ENCODE measurements at regions not wholly inside any gene's neighbourhood (a gene's known extent, or its start where the extent isn't known, plus 50 kb on each side); places are given as distances from the start of the nearest gene placed in this dataset.
"Not testable (repeated sequence)": the region's sequence is repeated elsewhere in the genome, so short reads cannot be mapped to it uniquely, and the experiment has no call there.

DNA sequence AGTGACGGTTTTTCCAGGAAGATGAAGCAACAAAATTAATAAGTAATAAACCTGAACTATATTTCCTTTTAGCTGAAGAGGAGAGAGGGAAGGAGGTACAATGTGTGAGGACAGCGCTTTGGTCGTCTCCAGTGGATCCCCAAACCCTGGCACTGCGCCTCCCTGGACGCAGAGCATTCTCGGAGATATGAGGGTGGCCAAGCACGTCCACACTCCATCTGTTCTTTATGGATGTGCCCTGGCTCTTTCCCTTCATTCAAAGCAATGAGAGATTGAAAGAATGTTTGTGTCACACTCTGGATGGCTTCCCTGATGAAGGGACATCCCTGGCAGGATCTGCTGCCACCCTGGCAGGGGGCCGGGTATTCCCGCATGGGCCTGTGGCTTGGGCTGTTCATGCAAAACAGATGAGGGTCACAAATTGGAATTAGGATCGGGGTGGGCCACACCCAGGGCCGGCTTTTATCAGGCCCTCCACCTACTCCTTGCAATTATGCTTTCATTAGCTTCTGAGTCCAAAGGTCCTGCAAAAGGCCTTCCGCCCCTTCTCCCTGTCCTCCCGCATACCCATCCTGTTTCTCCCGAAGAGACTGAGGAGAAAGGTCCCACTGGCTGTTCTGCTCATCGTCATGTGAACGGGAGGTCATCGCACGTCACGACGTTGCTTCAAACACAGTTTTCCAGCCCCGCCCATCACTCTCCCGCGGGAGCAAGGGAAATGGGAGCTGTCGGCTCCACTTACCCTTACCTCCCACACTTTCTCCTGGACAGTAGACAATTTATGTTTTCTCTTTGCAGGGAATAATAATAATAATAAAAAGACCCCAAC is 286.1 kb upstream of the IRX4 start:
- DNase-seq (ENCODE audit: low read depth): no peak

GRCh38 chr5:2167671-2168070 is 284.9 kb upstream of the IRX4 start:
- no peak for DNase-seq (ENCODE audit: low read depth)

DNA sequence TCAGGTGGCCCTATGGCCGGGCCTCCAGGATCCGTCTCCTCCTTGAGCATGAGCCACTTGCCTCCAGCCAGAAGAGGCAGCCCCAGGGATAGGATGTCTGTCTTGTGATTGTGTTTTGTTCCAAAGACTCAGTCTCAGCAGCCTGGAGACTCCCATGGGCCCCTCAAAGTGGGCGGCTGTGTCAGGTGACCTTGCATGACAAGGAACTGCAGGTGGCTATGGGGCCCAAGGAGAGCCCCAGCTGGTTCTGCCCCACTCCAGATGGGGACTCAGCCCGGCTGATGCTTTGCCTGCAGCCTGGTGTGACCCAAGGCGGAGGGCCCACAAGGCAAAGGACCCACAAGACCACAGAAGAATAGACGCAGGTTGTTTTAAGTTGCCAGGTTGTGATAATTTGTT is 284.3 kb upstream of the IRX4 start:
- DNase-seq (ENCODE audit: low read depth): no peak

DNA sequence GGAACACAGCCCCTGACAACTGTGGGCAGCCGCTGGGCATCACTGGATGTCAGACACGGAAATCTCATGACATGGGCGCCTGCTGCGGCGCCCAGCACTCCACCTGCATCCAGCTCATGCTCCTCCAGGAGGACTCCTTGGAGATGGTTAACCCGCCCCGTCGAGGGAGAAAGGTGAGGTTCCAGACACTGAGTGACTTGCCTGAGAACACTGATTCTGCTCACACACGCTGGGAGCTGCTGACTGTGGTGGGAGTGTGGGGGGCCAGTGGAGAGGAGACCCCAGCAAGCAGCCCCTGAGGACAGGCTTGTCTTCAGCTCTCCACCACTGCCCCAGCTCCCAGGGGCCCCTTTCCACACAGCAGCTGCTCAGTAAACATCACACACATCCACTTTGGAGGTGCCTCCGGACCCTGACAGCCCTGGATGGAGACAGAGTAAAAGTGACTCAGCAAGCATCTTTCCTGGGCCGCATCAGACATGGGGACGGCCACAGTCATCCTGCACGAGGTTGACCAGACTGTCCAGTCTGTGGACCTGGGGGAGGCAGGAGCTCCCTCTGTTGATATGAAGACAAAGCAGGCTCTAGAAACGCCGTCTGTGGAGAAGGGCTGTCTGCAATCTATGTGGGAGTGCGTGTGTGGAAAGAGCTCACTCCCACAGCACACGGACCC is 283.7 kb upstream of the IRX4 start:
- DNase-seq (ENCODE audit: low read depth): no peak

DNA sequence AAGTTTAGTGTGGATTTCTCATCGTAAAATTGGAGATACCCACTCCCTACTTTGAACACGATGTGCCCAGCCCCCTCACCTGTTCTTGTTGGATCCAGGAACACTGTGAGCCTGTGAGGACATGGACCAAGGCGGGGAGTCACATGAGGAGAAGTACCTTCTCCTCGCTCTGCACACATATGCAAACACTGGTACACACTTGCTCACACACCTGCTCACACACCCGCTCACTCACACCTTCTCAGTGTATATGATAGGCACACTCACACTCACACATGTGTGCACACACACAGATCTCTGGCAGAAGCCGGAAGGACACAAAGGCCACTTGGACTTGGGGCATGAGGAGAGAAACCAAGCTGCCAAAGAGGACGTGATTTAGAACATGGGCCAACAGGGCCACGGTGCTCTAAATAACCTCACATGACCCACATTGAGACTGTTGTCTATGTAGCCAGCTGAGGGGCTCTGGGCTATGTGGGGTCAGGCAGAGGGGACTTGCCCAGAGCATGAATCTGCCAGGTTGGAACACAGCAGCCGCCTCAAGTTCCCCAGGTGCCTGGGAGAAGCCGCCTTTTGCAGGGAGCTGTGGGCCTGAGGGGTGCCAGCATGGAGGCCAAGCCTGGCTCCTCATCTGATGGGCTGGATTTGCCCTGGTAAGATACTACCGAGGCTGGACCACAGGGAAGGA is 283.0 kb upstream of the IRX4 start:
- no peak for DNase-seq (ENCODE audit: low read depth)

DNA sequence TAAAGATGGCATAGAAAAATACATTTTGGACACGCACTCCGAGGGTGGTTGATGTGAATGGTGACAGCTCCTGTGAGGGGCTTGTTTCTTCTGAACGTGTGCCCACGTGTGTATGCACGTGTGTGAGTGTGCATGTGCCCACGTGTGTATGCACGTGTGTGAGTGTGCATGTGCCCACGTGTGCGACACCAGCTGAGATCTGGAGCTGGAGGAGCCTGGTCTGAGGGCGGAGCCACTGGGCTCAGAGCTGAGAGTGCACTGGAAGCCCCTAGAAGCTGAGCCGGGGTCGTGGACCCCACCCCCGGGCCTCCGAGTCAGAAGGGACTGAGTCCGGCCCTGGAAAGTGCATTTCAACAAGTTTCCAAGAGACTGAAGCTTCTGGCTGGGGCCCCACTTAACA is 282.5 kb upstream of the IRX4 start:
- DNase-seq (ENCODE audit: low read depth): no peak

- no peak for DNase-seq (ENCODE audit: low read depth)
Observed at GRCh38 chr5:2164586-2164985, 281.9 kb upstream of the IRX4 start.

DNA sequence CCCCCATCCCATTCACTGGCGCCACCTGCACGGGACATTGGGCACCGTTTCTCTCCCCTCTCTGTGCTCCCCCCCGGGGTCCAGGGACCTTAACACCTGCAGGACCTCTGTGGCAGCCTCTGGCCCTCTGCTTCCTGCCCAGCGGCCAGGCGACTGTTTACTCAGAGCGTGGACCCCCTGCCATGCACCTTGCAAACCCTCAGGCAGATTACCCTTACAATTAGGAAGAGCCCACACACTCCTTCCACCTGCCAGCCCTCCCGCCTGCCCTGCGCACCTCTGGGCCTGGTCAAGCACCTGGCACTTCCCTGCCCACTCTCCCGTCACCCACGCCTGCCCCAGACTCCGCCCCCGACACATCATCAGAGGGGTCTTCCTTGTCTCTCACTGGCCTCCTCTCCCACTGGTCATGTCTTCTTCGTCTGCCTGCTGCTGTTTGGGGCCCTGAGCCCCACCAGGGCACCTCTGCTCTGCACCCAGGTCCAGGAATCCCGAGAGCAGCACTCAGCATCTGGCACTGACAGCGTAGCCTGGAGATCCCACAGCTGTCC is 281.3 kb upstream of the IRX4 start:
- DNase-seq (ENCODE audit: low read depth): no peak

DNA sequence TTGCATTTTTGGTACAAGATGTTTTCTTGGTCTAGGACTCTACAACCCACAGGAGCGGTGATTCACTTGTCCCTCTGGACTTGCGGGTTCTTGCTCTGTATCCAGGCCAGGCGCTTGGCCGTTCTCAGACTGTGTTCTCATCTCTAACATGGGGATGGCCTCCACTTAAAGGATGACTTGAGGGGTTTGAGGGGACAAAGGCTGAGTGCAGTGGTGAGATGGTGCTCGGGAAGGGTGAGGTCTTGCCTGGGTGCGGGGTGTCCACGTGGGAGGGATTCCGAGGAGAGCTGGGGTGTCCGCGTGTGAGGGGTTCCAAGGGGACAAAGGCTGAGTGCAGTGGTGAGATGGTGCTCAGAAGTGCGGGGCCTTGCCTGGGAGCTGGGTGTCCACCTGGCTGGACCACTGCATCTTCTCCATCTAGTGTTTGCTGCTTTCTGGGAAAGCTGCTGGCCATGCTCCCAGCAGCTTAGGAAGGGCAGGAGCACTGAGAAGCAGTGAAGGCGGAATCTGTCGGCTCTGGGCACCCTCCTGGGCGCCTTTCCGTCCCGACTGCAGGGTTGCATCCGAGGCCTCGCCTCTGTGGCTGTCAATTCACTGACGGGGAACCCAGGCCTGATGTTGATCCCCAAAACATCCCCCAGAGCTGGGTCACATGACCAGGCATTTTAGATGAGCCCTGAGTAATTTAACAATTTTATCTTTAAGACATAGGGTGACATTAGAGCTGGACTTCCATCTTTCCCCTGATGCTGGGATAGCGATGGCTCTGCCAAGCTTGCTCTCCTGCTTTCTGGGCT is 280.5 kb upstream of the IRX4 start:
- no peak for DNase-seq (ENCODE audit: low read depth)

- no peak for DNase-seq (ENCODE audit: low read depth)
Observed at GRCh38 chr5:2160811-2161210, 278.1 kb upstream of the IRX4 start.

DNA sequence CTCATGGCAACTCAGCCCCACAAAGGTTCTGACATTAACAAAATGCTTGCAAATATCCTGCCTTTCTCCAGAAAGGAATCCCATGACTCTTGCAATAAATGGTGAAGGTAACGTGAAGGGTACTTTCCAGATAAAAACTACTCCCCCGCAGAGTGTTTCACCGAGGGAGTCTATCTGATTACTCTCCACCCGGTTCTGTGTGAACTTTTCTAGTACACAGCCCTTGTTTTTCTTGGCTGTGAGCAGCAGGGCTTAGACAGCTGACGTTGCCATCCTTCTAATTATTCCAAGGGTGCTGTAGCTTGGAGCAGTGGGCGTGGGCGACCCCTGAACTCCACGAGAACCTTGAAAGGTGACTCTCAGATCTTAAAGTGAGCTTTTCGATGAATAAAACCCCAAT is 276.0 kb upstream of the IRX4 start:
- no peak for DNase-seq (ENCODE audit: low read depth)

- no peak for DNase-seq (ENCODE audit: low read depth)
Observed at GRCh38 chr5:2158109-2158508, 275.4 kb upstream of the IRX4 start.

DNA sequence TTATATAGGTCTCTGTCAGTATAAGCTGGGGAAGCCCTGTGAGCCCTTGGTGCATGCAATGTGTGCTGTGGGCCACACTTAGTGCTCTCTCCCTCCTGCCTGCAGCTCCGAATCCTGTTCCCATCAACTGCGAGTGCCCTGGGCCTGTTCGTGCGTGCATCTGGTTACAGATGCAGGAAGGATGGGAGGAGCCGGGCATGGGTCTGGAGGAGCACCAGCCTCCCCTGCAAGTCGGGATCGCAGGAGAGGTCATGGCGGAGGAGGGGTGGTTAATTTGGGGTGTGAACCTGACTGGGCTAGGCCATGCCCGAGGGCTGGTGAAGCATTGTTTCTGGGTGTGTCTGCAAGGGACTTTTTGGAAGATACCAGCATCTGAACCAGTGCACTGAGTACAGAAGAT is 274.6 kb upstream of the IRX4 start:
- no peak for DNase-seq (ENCODE audit: low read depth)

DNA sequence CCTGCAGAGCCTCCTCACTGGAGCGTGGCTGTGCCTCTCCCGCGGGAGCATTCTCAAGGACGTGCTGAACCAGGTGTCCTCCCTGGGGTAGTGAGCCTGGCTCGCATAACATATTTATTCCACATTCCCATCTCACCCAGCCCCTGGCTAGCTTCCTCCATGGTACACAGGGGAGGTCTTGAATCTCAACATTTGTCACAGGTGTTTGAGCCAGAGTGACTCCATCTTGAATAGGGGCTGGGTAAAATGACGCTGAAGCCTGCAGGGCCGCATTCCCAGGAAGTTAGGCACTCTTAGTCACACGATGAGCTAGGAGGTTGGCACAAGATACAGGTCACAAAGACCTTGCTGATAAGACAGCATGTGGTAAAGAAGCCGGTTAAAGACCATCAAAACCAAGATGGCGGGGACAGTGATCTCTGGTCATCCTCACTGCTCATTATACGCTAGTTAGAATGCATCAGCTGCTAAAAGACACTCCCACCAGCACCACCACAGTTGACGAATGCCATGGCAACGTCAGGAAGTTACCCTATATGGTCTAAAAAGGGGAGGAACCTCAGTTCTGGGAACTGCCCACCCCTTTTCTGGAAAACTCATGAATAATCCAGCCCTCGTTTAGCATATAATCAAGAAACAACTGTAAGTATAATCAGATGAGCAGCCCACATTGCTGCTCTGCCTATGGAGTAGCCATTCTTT is 273.8 kb upstream of the IRX4 start:
- no peak for DNase-seq (ENCODE audit: low read depth)

DNA sequence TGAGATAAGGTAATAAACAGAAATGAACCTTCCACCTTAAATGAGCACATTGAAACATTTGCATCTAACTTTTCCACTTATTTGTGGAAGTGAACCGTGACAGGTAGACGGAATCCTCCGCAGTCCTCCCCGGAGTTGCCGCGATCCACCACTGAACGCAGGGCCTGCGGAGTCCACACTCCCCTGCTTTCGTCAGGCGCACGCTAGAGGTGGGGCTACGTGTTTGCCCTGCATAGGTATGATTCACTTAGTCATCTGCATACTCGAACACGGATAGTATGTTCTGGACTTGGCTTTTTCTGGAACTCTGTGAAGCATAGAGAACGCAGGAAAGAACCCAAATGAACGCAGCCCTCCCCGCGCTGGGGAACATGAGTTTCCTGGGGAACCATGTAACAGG is 272.8 kb upstream of the IRX4 start:
- DNase-seq (ENCODE audit: low read depth): no peak

GRCh38 chr5:2153802-2154201 is 271.1 kb upstream of the IRX4 start:
- no peak for DNase-seq (ENCODE audit: low read depth)

DNA sequence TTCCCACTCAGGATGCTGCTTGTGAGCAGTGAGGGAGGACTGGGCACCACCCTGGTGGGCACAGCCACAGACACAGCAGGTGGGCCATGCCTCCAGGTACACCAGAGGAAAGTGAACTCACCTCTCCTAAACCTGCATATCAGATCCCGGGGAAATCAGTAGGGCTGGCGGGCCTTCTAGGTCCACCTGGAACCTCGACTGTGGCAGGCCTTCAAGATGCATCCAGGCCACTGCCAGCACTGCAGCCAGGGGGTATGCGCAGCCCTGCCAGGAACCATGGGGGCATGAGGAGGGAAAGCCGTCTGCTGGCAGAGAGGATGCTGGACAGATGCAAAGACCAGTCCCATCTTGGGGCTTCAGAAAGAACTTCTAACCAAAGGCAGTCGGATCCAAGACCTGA is 270.6 kb upstream of the IRX4 start:
- DNase-seq (ENCODE audit: low read depth): no peak

DNA sequence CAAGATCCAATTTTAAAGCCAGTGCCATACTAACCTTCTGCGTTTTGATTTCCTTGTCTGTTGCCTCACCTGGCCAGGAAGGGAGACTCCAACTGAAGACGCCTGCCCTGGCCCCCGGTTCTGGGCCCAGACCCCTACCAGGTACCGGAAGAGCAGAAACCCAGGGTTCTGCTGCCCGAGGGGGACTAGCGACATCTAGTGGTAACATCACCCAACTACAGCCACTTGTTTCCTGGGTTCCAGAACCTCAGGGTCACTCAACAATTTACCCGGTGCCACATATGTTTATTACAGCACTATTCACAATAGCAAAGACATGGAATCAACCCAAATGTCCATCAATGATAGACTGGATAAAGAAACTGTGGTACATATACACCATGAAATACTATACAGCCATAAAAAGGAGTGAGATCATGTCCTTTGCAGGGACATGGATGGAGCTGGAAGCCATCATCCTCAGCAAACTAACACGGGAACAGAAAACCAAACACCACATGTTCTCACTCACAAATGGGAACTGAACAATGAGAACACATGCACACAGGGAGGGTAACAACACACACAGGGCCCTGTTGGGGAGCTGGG is 268.7 kb upstream of the IRX4 start:
- not testable (repeated sequence) for DNase-seq (ENCODE audit: low read depth)

DNA sequence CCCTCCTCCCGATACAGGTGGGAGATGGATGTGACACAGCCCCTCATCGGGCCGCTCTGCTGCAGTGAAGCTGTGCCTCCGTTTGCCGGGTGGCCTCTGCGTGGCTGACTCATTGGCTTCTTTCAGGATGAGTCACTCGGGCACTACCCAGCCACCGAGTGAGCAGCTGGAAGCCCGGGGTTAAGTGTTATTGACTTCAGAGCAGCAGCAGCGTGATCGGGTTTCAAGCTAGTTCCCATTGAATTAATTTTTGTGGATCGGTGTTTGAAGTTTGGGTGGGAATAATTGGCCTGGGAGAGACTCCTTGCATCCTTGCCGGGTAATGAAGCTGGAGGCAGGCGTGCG is 266.4 kb upstream of the IRX4 start:
- DNase-seq (ENCODE audit: low read depth): no peak

DNA sequence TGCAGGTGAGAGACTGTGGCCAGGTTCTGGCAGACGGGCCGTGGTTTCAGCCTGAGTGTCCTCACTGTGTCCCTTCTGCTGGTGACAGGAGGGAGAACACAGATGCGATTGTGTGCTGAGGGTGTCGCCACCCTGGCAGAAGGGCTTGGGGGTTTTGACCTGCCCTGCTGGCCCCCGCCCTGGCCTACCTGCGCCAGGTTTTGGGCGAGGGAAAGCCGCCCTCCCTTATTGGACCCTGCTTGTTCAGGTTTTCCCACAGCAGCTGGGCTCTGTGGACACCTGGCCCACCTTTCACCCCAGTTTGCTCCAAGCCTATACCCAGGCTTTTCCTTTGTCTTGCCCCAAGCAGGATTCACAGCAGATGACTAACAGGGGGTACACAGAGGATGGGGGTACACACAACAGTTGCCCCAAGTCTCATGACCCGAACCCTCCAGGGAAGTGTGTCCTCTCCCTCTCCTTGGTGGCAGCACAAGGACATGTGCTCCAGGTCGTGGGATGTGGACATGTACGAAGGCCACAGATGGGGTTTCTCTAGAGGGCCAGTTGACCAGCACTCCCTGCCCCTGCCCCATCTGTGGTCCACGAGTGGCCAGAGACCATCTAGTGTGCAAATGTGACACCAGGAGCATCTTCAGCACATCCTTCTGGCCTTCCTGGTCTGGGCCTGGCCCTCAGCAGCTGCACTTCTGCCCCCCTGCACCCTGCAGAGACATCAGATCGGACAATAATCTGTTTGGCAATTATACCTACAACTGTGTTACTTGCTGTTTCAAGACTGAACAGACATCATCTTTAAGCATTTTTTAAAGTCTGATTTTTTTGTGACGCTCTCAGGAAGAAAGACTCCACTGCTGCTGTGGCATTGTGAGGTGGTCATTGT is 265.8 kb upstream of the IRX4 start:
- no peak for DNase-seq (ENCODE audit: low read depth)
